ENCODE measurements at regions not wholly inside any gene's neighbourhood (a gene's known extent, or its start where the extent isn't known, plus 50 kb on each side); places are given as distances from the start of the nearest gene placed in this dataset.

- H3K4me3 ChIP-seq (ENCODE audit: low read depth, low read length): no peak overlapping the region
Measured at GRCh38 chr2:234679301-234679740, 182.4 kb upstream of the ARL4C start.

GRCh38 chr2:234678711-234679110, 181.8 kb upstream of the ARL4C start:
- no peak overlapping the region for H3K4me3 ChIP-seq (ENCODE audit: low read depth, low read length)
- no peak for DNase-seq (ENCODE audit: low read depth)
- no peak for TF ChIP-seq MAX (IDR thresholded peaks at IDR 0.05; ENCODE audit: low read depth, low read length)
- TF ChIP-seq CTCF (IDR thresholded peaks at IDR 0.05; ENCODE audit: low read depth, low read length): no peak
- no peak for TF ChIP-seq MYC (IDR thresholded peaks at IDR 0.05; ENCODE audit: low read depth, low read length)
- no peak for TF ChIP-seq POLR2A (IDR thresholded peaks at IDR 0.05; ENCODE audit: extremely low read depth, insufficient read length)

More at GRCh38 chr2:234679301-234679740, 182.4 kb upstream of the ARL4C start:
- TF ChIP-seq CTCF (IDR thresholded peaks at IDR 0.05; ENCODE audit: low read depth, low read length): no peak
- no peak for TF ChIP-seq MYC (IDR thresholded peaks at IDR 0.05; ENCODE audit: low read depth, low read length)
- TF ChIP-seq POLR2A (IDR thresholded peaks at IDR 0.05; ENCODE audit: extremely low read depth, insufficient read length): no peak
- TF ChIP-seq MAX (IDR thresholded peaks at IDR 0.05; ENCODE audit: low read depth, low read length): no peak
- DNase-seq (ENCODE audit: low read depth): no peak

- no peak for DNase-seq (ENCODE audit: low read depth)
- TF ChIP-seq MYC (IDR thresholded peaks at IDR 0.05; ENCODE audit: low read depth, low read length) (no peak), CTCF (IDR thresholded peaks at IDR 0.05; ENCODE audit: low read depth, low read length) (no peak), MAX (IDR thresholded peaks at IDR 0.05; ENCODE audit: low read depth, low read length) (no peak), POLR2A (IDR thresholded peaks at IDR 0.05; ENCODE audit: extremely low read depth, insufficient read length) (no peak)
- no peak overlapping the region for H3K4me3 ChIP-seq (ENCODE audit: low read depth, low read length)
Measured at GRCh38 chr2:234677758-234678538, 181.1 kb upstream of the ARL4C start.

- DNase-seq (ENCODE audit: low read depth): no peak
- TF ChIP-seq POLR2A (IDR thresholded peaks at IDR 0.05; ENCODE audit: extremely low read depth, insufficient read length) (no peak), CTCF (IDR thresholded peaks at IDR 0.05; ENCODE audit: low read depth, low read length) (no peak), MYC (IDR thresholded peaks at IDR 0.05; ENCODE audit: low read depth, low read length) (no peak), MAX (IDR thresholded peaks at IDR 0.05; ENCODE audit: low read depth, low read length) (no peak)
Measured at GRCh38 chr2:234676783-234677450, 180.0 kb upstream of the ARL4C start.

GRCh38 chr2:234676109-234676782, 179.4 kb upstream of the ARL4C start:
- DNase-seq (ENCODE audit: low read depth): no peak
- TF ChIP-seq CTCF (IDR thresholded peaks at IDR 0.05; ENCODE audit: low read depth, low read length) (no peak), POLR2A (IDR thresholded peaks at IDR 0.05; ENCODE audit: extremely low read depth, insufficient read length) (no peak), MYC (IDR thresholded peaks at IDR 0.05; ENCODE audit: low read depth, low read length) (no peak), MAX (IDR thresholded peaks at IDR 0.05; ENCODE audit: low read depth, low read length) (no peak)
- H3K4me3 ChIP-seq (ENCODE audit: low read depth, low read length): no peak overlapping the region

More at GRCh38 chr2:234676783-234677450, 180.0 kb upstream of the ARL4C start:
- H3K4me3 ChIP-seq (ENCODE audit: low read depth, low read length): no peak overlapping the region
